NCI-H2196 (cell line): ENCODE measurements at regions not wholly inside any gene's neighbourhood (a gene's known extent, or its start where the extent isn't known, plus 50 kb on each side); places are given as distances from the start of the nearest gene placed in this dataset.
"Not testable (repeated sequence)": the region's sequence is repeated elsewhere in the genome, so short reads cannot be mapped to it uniquely, and the experiment has no call there.

Experiments used
- DNase-seq: peaks from one replicate; lab custom pipeline; 2025; ENCODE audit not compliant: unreplicated experiment; lab: John Stamatoyannopoulos, UW

- DNase-seq = no peak
Observed at GRCh38 chr3:162933656-162934055, 1437.0 kb downstream of the OTOL1 start.

- no peak for DNase-seq
Observed at GRCh38 chr3:162936706-162937105, 1440.1 kb downstream of the OTOL1 start.

- DNase-seq = no peak
Observed at GRCh38 chr3:162938083-162938482, 1441.5 kb downstream of the OTOL1 start.

GRCh38 chr3:162945626-162946025 is 1449.0 kb downstream of the OTOL1 start:
- DNase-seq = no peak

- DNase-seq = no peak
Observed at GRCh38 chr3:162956711-162957110, 1460.1 kb downstream of the OTOL1 start.

- DNase-seq = no peak
Observed at GRCh38 chr3:162960269-162960668, 1463.7 kb downstream of the OTOL1 start.

GRCh38 chr3:162970292-162970691 is 1473.7 kb downstream of the OTOL1 start:
- no peak for DNase-seq

GRCh38 chr3:162971715-162972114 is 1475.1 kb downstream of the OTOL1 start:
- no peak for DNase-seq

GRCh38 chr3:162973428-162973917 is 1476.9 kb downstream of the OTOL1 start:
- no peak for DNase-seq

GRCh38 chr3:162978136-162978535 is 1481.5 kb downstream of the OTOL1 start:
- DNase-seq = no peak

GRCh38 chr3:162984746-162985145 is 1488.1 kb downstream of the OTOL1 start:
- no peak for DNase-seq

GRCh38 chr3:162987085-162987794 is 1490.6 kb downstream of the OTOL1 start:
- DNase-seq = not testable (repeated sequence)

GRCh38 chr3:162992741-162993140 is 1496.1 kb downstream of the OTOL1 start:
- no peak for DNase-seq

GRCh38 chr3:162994165-162994564 is 1497.6 kb downstream of the OTOL1 start:
- no peak for DNase-seq

- no peak for DNase-seq
Observed at GRCh38 chr3:162996368-162996767, 1499.8 kb downstream of the OTOL1 start.

GRCh38 chr3:162998205-162998604 is 1501.6 kb downstream of the OTOL1 start:
- no peak for DNase-seq

- DNase-seq = no peak
Observed at GRCh38 chr3:163011596-163011995, 1515.0 kb downstream of the OTOL1 start.

GRCh38 chr3:163016251-163016650 is 1519.6 kb downstream of the OTOL1 start:
- DNase-seq = no peak

GRCh38 chr3:163018067-163018466 is 1521.5 kb downstream of the OTOL1 start:
- DNase-seq = no peak

GRCh38 chr3:163018664-163019063 is 1522.1 kb downstream of the OTOL1 start:
- no peak for DNase-seq

- no peak for DNase-seq
Observed at GRCh38 chr3:163019260-163019659, 1522.7 kb downstream of the OTOL1 start.

- DNase-seq = no peak
Observed at GRCh38 chr3:163033652-163034051, 1537.0 kb downstream of the OTOL1 start.

- no peak for DNase-seq
Observed at GRCh38 chr3:163039636-163040035, 1543.0 kb downstream of the OTOL1 start.
